IPS DF 6.9 (cell line): ENCODE measurements at regions not wholly inside any gene's neighbourhood (a gene's known extent, or its start where the extent isn't known, plus 50 kb on each side); places are given as distances from the start of the nearest gene placed in this dataset.

Experiments used
- DNase-seq: peaks from one replicate; pipeline ENCODE4 v3.0.0-alpha.2; 2013; ENCODE audit warnings: low read depth, low spot score
- H3K27ac ChIP-seq: one replicate; pipeline ENCODE4 v1.5.1; 2013; ENCODE audit warnings: low read length, control low read depth
- H3K27me3 ChIP-seq: 2 replicates; pipeline ENCODE4 v1.6.1; 2013; ENCODE audit warnings: mild to moderate bottlenecking, low read length; ENCODE audit not compliant: control insufficient read depth, insufficient read depth
- H3K36me3 ChIP-seq: 2 replicates; pipeline ENCODE4 v1.6.1; 2013; ENCODE audit warnings: low read length; ENCODE audit not compliant: control insufficient read depth, insufficient read depth
- H3K4me1 ChIP-seq: 2 replicates; pipeline ENCODE4 v1.6.1; 2013; ENCODE audit warnings: low read length; ENCODE audit not compliant: control insufficient read depth, insufficient read depth
- H3K4me3 ChIP-seq: 2 replicates; pipeline ENCODE4 v1.5.1; 2013; ENCODE audit warnings: mild to moderate bottlenecking, low read length
- H3K9me3 ChIP-seq: 2 replicates; pipeline ENCODE4 v1.6.1; 2013; ENCODE audit warnings: low read length, inconsistent platforms; ENCODE audit not compliant: control insufficient read depth, insufficient read depth
- WGBS: extraction: QIAGEN DNeasy Blood & Tissue Kit; methylation state at CpG from one replicate; pipeline ENCODE4 v1.1.7; 2013; ENCODE audit warnings: mixed read lengths, missing lambda C conversion rate; ENCODE audit not compliant: insufficient read length, insufficient coverage; 5-methylcytosine and 5-hydroxymethylcytosine counted together

DNA sequence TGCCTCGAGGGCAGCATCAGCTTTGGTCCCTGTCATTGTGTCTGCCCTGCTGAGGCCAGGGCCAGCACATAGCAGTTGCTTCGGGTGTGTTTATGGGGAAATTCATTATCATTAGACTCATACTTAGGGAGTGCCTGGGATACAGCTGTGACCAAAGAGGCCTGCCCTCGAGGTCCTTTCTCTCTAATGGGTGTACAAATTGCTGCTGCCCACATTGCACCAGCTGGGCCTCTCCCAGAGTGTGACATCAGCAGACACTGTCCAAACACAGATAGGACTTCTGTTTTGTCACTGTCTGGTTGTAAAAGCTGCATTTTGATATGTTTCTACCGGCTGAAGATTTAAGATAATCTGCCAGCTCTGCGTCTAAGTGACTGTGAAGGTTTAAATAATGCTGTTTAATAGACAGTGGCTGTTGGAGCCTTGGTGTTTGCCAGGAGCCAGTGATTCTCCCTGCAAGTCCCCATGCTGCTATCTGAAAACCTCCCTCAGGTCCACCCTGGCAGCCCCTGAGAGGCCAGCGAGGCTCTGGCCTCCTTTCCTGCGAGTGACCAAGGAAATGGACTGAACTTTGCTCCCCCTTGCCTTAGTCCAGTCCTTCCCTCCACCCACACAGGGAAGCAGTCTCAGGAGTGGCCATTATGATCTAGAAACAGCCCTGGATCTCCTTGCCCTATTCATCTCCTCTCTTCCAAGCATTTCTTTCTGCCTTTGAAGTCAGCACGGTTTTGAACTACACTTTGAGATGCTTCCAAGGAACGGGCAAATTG, 505.2 kb downstream of the TBC1D22A start:
- no peak overlapping the region for H3K27ac ChIP-seq
- H3K9me3 ChIP-seq: peaks cover 26% of the 10 kb centered on the region
- H3K36me3 ChIP-seq: no peaks in the 10 kb centered on the region
- DNase-seq: no peak
- no peak overlapping the region for H3K4me3 ChIP-seq
- no peaks in the 10 kb centered on the region; the same call in 1 of the 2 replicates for H3K27me3 ChIP-seq
- no peaks in the 10 kb centered on the region for H3K4me1 ChIP-seq
- WGBS: no CpG with 5 or more reads among the region's 9 CpGs

- Histone ChIP-seq H3K27ac (no peak overlapping the region), H3K4me1 (no peaks in the 10 kb centered on the region), H3K27me3 (no peaks in the 10 kb centered on the region; the same call in 1 of the 2 replicates), H3K4me3 (no peak overlapping the region), H3K9me3 (peaks cover 26% of the 10 kb centered on the region), H3K36me3 (no peaks in the 10 kb centered on the region)
- no peak for DNase-seq
- WGBS: no CpG with 5 or more reads among the region's 4 CpGs
Measured at GRCh38 chr22:47266329-47266728, 503.9 kb downstream of the TBC1D22A start.

DNA sequence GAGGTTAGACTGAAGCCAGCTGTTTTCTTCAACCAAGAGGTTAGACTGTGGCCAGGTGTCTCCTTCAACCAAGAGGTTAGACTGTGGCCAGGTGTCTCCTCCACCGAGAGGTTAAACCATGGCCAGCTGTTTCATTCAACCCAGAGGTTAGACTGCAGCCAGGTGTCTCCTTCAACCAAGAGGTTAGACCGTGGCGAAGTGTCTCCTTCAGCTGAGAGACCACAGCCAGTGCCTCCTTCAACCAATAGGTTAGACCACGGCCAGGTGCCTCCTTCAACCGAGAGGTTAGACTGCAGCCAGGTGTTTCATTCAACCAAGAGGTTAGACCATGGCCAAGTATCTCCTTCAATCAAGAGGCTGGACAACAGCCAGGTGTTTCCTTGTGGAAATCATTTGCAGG, 498.1 kb downstream of the TBC1D22A start:
- WGBS: no CpG with 5 or more reads among the region's 5 CpGs
- no peak overlapping the region for H3K27ac ChIP-seq
- DNase-seq: no peak
- no peaks in the 10 kb centered on the region; the same call in 1 of the 2 replicates for H3K4me1 ChIP-seq
- H3K27me3 ChIP-seq: no peaks in the 10 kb centered on the region; the same call in 1 of the 2 replicates
- no peaks in the 10 kb centered on the region for H3K36me3 ChIP-seq
- no peak overlapping the region for H3K4me3 ChIP-seq
- peaks cover 25% of the 10 kb centered on the region for H3K9me3 ChIP-seq

- H3K27me3 ChIP-seq: no peaks in the 10 kb centered on the region; the same call in 1 of the 2 replicates
- no peak overlapping the region for H3K27ac ChIP-seq
- DNase-seq: no peak
- WGBS: no CpG with 5 or more reads among the region's 5 CpGs
- H3K9me3 ChIP-seq: peaks cover 25% of the 10 kb centered on the region
- H3K36me3 ChIP-seq: no peaks in the 10 kb centered on the region
- H3K4me1 ChIP-seq: no peaks in the 10 kb centered on the region; the same call in 1 of the 2 replicates
- no peak overlapping the region for H3K4me3 ChIP-seq
Measured at GRCh38 chr22:47259990-47260389, 497.5 kb downstream of the TBC1D22A start.

DNA sequence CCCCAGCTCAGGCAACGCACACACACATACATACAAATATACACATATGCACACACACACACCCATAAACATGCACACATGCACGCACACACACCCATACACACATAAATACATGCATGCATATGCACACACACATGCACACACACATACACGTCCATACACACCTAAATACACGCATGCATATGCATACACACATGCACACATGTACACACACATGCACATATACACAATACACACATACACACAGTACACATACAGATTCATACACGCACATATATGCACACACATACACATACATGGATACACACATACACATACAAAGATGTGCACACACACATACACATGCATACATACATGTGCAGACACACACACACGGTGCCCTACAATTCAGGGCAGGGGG, 496.6 kb downstream of the TBC1D22A start:
- WGBS: no CpG with 5 or more reads among the region's 6 CpGs
- H3K9me3 ChIP-seq: peaks cover 25% of the 10 kb centered on the region
- H3K4me3 ChIP-seq: no peak overlapping the region
- H3K27me3 ChIP-seq: no peaks in the 10 kb centered on the region; the same call in 1 of the 2 replicates
- H3K36me3 ChIP-seq: no peaks in the 10 kb centered on the region
- H3K27ac ChIP-seq: no peak overlapping the region
- H3K4me1 ChIP-seq: no peaks in the 10 kb centered on the region; the same call in 1 of the 2 replicates
- DNase-seq: no peak

DNA sequence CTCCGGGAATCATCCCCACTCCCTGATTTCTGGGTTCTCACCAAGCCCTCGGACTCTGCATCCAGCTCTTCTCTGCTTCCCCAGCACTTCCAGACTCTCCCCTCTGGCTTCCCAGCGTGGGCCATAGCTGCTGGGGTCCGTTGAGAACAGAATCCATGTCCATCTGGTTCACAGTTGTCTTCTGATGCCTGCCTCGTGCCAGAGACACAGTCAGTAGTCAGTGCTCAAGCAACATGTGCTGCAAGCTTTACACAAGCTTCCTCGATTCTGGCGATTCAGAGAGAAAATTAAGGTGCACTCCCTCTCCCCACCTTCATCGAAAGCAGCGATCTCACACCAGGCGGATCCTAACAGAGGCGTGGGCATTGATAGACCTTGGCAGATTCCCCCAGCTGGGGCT, 495.5 kb downstream of the TBC1D22A start:
- H3K27me3 ChIP-seq: no peaks in the 10 kb centered on the region
- H3K9me3 ChIP-seq: peaks cover 24% of the 10 kb centered on the region
- no peak overlapping the region for H3K27ac ChIP-seq
- H3K4me3 ChIP-seq: no peak overlapping the region
- no peaks in the 10 kb centered on the region; the same call in 1 of the 2 replicates for H3K4me1 ChIP-seq
- WGBS: no CpG with 5 or more reads among the region's 11 CpGs
- H3K36me3 ChIP-seq: no peaks in the 10 kb centered on the region
- no peak for DNase-seq

- Histone ChIP-seq H3K4me1 (no peaks in the 10 kb centered on the region; the same call in 1 of the 2 replicates), H3K9me3 (peaks cover 23% of the 10 kb centered on the region), H3K36me3 (no peaks in the 10 kb centered on the region), H3K27ac (no peak overlapping the region), H3K4me3 (no peak overlapping the region), H3K27me3 (no peaks in the 10 kb centered on the region)
- DNase-seq: no peak
- no CpG with 5 or more reads among the region's 5 CpGs for WGBS
Measured at GRCh38 chr22:47257566-47257965, 495.1 kb downstream of the TBC1D22A start.

- no CpG with 5 or more reads among the region's 4 CpGs for WGBS
- no peak overlapping the region for H3K4me3 ChIP-seq
- H3K9me3 ChIP-seq: peaks cover 24% of the 10 kb centered on the region
- no peaks in the 10 kb centered on the region for H3K4me1 ChIP-seq
- DNase-seq: no peak
- H3K36me3 ChIP-seq: no peaks in the 10 kb centered on the region
- H3K27me3 ChIP-seq: no peaks in the 10 kb centered on the region
- no peak overlapping the region for H3K27ac ChIP-seq
Measured at GRCh38 chr22:47251911-47252310, 489.5 kb downstream of the TBC1D22A start.

- WGBS: no CpG with 5 or more reads among the region's 12 CpGs
- Histone ChIP-seq H3K4me1 (no peaks in the 10 kb centered on the region), H3K27ac (no peak overlapping the region), H3K36me3 (no peaks in the 10 kb centered on the region), H3K9me3 (peaks cover 27% of the 10 kb centered on the region), H3K4me3 (no peak overlapping the region), H3K27me3 (no peaks in the 10 kb centered on the region)
- DNase-seq: no peak
Measured at GRCh38 chr22:47250995-47251765, 488.7 kb downstream of the TBC1D22A start.

- Histone ChIP-seq H3K27me3 (no peaks in the 10 kb centered on the region), H3K27ac (no peak overlapping the region), H3K36me3 (no peaks in the 10 kb centered on the region), H3K4me3 (no peak overlapping the region), H3K9me3 (peaks cover 34% of the 10 kb centered on the region), H3K4me1 (no peaks in the 10 kb centered on the region)
- WGBS: no CpG with 5 or more reads among the region's 8 CpGs
- no peak for DNase-seq
Measured at GRCh38 chr22:47249370-47249928, 487.0 kb downstream of the TBC1D22A start.
